GM12865 (cell line): ENCODE measurements at regions not wholly inside any gene's neighbourhood (a gene's known extent, or its start where the extent isn't known, plus 50 kb on each side); places are given as distances from the start of the nearest gene placed in this dataset.

ENCODE experiments used
- DNase-seq: peaks from one replicate; pipeline ENCODE4 v3.0.0; 2010; ENCODE audit warnings: low read depth
- H3K4me3 ChIP-seq: 2 replicates; pipeline ENCODE4 v1.5.1; 2011; ENCODE audit warnings: mild to moderate bottlenecking, low read depth, low read length, control low read depth
- TF ChIP-seq, protein P1 (sequence below): IDR thresholded peaks from 2 replicates; pipeline ENCODE4 v1.5.1; 2011; ENCODE audit warnings: low read length, control low read depth, low read depth, inconsistent platforms; ENCODE audit not compliant: insufficient read depth; ENCODE audit errors: missing control alignments

DNA sequence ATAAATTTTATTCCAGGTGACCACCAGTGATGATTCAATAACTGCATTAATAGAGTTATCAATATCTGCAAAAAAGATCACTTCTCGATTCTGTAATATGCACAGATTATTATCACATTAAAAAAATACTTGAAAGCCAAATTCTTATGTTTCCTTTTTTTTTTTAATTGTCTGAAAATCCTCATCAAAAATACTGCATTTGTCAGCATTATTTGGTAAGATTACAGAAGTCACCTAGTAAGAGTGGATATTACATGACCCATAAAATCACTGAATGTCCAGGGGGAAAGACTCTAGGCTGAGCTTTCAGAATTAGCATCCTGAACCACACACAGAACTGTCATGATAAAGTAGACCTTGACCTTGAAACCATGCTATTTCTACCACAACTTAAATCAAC, 617.2 kb upstream of the CDH7 start:
- no peak for DNase-seq
- no peak overlapping the region for H3K4me3 ChIP-seq
- TF ChIP-seq, protein P1, sequence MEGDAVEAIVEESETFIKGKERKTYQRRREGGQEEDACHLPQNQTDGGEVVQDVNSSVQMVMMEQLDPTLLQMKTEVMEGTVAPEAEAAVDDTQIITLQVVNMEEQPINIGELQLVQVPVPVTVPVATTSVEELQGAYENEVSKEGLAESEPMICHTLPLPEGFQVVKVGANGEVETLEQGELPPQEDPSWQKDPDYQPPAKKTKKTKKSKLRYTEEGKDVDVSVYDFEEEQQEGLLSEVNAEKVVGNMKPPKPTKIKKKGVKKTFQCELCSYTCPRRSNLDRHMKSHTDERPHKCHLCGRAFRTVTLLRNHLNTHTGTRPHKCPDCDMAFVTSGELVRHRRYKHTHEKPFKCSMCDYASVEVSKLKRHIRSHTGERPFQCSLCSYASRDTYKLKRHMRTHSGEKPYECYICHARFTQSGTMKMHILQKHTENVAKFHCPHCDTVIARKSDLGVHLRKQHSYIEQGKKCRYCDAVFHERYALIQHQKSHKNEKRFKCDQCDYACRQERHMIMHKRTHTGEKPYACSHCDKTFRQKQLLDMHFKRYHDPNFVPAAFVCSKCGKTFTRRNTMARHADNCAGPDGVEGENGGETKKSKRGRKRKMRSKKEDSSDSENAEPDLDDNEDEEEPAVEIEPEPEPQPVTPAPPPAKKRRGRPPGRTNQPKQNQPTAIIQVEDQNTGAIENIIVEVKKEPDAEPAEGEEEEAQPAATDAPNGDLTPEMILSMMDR, result no peak

- TF ChIP-seq, protein P1, result no peak
- H3K4me3 ChIP-seq, result no peak overlapping the region
Observed at GRCh38 chr18:65124633-65125032, 626.2 kb upstream of the CDH7 start.

DNA sequence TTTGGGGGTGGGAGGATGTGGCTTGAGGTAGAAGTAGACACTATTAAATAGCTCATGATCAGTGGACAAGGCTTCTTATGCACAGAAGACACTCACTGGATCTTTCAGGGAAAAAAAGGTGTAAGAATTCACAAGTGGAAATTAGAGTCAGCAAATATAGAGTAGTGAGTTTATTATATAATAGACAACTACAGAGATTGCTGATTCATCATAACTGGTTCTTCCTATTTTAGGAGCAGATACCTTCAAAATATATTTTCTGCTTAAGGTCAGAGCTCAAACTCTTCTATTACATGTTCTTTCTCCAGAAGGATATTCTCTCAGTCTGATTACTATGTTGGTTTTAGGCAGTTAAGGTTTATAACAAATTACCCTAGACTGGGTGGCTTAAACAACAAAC, 646.9 kb upstream of the CDH7 start:
- TF ChIP-seq, protein P1, result no peak
- DNase-seq, result no peak
- no peak overlapping the region for H3K4me3 ChIP-seq

More at GRCh38 chr18:65124633-65125032, 626.2 kb upstream of the CDH7 start:
- DNase-seq, result no peak

GRCh38 chr18:65093346-65093745, 657.5 kb upstream of the CDH7 start:
- no peak overlapping the region for H3K4me3 ChIP-seq
- TF ChIP-seq, protein P1, result no peak
- DNase-seq, result no peak

GRCh38 chr18:65091744-65092329, 659.0 kb upstream of the CDH7 start:
- no peak overlapping the region for H3K4me3 ChIP-seq
- DNase-seq, result peak; percentile 12
- TF ChIP-seq, protein P1, result peak; percentile 19

DNA sequence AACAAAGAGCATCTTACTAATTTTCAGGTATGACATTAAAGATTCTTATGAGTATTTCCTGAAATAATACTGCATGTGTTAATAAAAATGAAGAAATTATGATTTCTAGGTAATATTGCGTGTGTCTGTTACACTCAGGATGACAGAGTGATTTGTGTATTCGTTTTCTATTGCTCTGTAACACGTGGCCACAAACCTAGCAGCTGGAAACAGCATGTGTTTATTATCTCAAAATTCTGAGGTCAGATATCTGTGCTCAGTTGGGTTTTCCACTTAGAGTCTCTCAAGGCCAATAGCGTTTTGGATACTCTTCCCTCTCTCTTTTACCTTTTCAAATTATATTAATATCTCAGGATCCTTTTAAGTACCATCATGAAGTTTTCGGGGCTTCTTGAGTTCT, 667.9 kb upstream of the CDH7 start:
- H3K4me3 ChIP-seq, result no peak overlapping the region
- DNase-seq, result no peak
- TF ChIP-seq, protein P1, result no peak

GRCh38 chr18:65081786-65082185, 669.0 kb upstream of the CDH7 start:
- TF ChIP-seq, protein P1, result no peak
- no peak overlapping the region for H3K4me3 ChIP-seq
- DNase-seq, result no peak
